WERI-Rb-1 (cell line): ENCODE measurements at regions not wholly inside any gene's neighbourhood (a gene's known extent, or its start where the extent isn't known, plus 50 kb on each side); places are given as distances from the start of the nearest gene placed in this dataset.

Experiments used
- DNase-seq: peaks from one replicate; pipeline ENCODE4 v3.0.0-alpha.2; 2020
- H3K27ac ChIP-seq: fragments of 250-450 bp; sonication (Bioruptor Pico); 2 replicates; pipeline ENCODE4 v1.5.1; 2020; ENCODE audit warnings: mild to moderate bottlenecking, moderate library complexity
- H3K27me3 ChIP-seq: fragments of 250-450 bp; sonication (Bioruptor Pico); 2 replicates; pipeline ENCODE4 v1.5.1; 2021; ENCODE audit warnings: mild to moderate bottlenecking, low read depth, moderate library complexity; ENCODE audit not compliant: insufficient read depth, severe bottlenecking
- H3K36me3 ChIP-seq: fragments of 250-450 bp; sonication (Bioruptor Pico); 2 replicates; pipeline ENCODE4 v1.5.1; 2020; ENCODE audit warnings: mild to moderate bottlenecking, moderate library complexity
- H3K4me3 ChIP-seq: 2 replicates; pipeline ENCODE4 v1.5.1; 2011; ENCODE audit warnings: low read depth, mild to moderate bottlenecking, control low read depth, low read length
- H3K9me3 ChIP-seq: fragments of 250-450 bp; sonication (Bioruptor Pico); 2 replicates; pipeline ENCODE4 v1.5.1; 2021; ENCODE audit warnings: mild to moderate bottlenecking, moderate library complexity; ENCODE audit not compliant: severe bottlenecking
- CTCF ChIP-seq: IDR thresholded peaks from 2 replicates; pipeline ENCODE4 v1.5.1; 2011; ENCODE audit warnings: low read depth, mild to moderate bottlenecking, control low read depth, inconsistent platforms, low read length

GRCh38 chr1:22217811-22218460 is 75.0 kb upstream of the WNT4 start:
- DNase-seq: no peak
- H3K27me3 ChIP-seq: no peaks in the 10 kb centered on the region

GRCh38 chr1:22218618-22219250 is 75.8 kb upstream of the WNT4 start:
- Histone ChIP-seq H3K9me3 (no peaks in the 10 kb centered on the region), H3K4me3 (no peak overlapping the region), H3K27me3 (no peaks in the 10 kb centered on the region), H3K36me3 (no peaks in the 10 kb centered on the region), H3K27ac (no peak overlapping the region)
- TF ChIP-seq CTCF: no peak
- no peak for DNase-seq

More at GRCh38 chr1:22217811-22218460, 75.0 kb upstream of the WNT4 start:
- no peak for TF ChIP-seq CTCF
- H3K9me3 ChIP-seq: no peaks in the 10 kb centered on the region
- no peak overlapping the region for H3K27ac ChIP-seq
- no peaks in the 10 kb centered on the region for H3K36me3 ChIP-seq
- H3K4me3 ChIP-seq: no peak overlapping the region

- TF ChIP-seq CTCF: no peak
- Histone ChIP-seq H3K4me3 (no peak overlapping the region), H3K9me3 (peaks cover 3% of the 10 kb centered on the region), H3K27ac (no peak overlapping the region), H3K36me3 (no peaks in the 10 kb centered on the region), H3K27me3 (no peaks in the 10 kb centered on the region)
- no peak for DNase-seq
Measured at GRCh38 chr1:22221233-22221780, 78.4 kb upstream of the WNT4 start.

- H3K4me3 ChIP-seq: no peak overlapping the region
- H3K27ac ChIP-seq: no peak overlapping the region
- peak; percentile 60 for DNase-seq
- no peak for TF ChIP-seq CTCF
- no peaks in the 10 kb centered on the region for H3K36me3 ChIP-seq
- H3K27me3 ChIP-seq: no peaks in the 10 kb centered on the region
- H3K9me3 ChIP-seq: peaks cover 3% of the 10 kb centered on the region
Measured at GRCh38 chr1:22222723-22223122, 79.8 kb upstream of the WNT4 start.

- H3K27me3 ChIP-seq: no peaks in the 10 kb centered on the region
Measured at GRCh38 chr1:22223176-22223575, 80.3 kb upstream of the WNT4 start.

More at GRCh38 chr1:22223176-22223575, 80.3 kb upstream of the WNT4 start:
- Histone ChIP-seq H3K9me3 (peaks cover 3% of the 10 kb centered on the region), H3K36me3 (no peaks in the 10 kb centered on the region), H3K4me3 (no peak overlapping the region), H3K27ac (no peak overlapping the region)
- no peak for DNase-seq
- TF ChIP-seq CTCF: no peak
